Adipocyte (in vitro differentiated cells): ENCODE measurements at regions not wholly inside any gene's neighbourhood (a gene's known extent, or its start where the extent isn't known, plus 50 kb on each side); places are given as distances from the start of the nearest gene placed in this dataset.

Experiments used
- DNase-seq: peaks from one replicate; pipeline ENCODE4 v3.0.0-alpha.2; 2015; ENCODE audit warnings: low read depth
- H3K27me3 ChIP-seq: replicated peaks from 2 replicates; pipeline ENCODE4 v1.7.0; 2013; ENCODE audit warnings: mild to moderate bottlenecking, low read length, moderate library complexity; ENCODE audit not compliant: control insufficient read depth, insufficient read depth
- H3K36me3 ChIP-seq: 2 replicates; pipeline ENCODE4 v1.7.0; 2013; ENCODE audit warnings: low read length, mild to moderate bottlenecking, moderate library complexity; ENCODE audit not compliant: control insufficient read depth, insufficient read depth, severe bottlenecking
- H3K4me1 ChIP-seq: 2 replicates; pipeline ENCODE4 v1.7.0; 2013; ENCODE audit warnings: mild to moderate bottlenecking, low read length, moderate library complexity; ENCODE audit not compliant: control insufficient read depth, insufficient read depth
- H3K4me3 ChIP-seq: 2 replicates; pipeline ENCODE4 v1.7.0; 2013; ENCODE audit warnings: mild to moderate bottlenecking, low read length, moderate library complexity
- H3K9ac ChIP-seq: 2 replicates; pipeline ENCODE4 v1.7.0; 2013; ENCODE audit warnings: mild to moderate bottlenecking, low read length, moderate library complexity
- H3K9me3 ChIP-seq: 2 replicates; pipeline ENCODE4 v1.7.0; 2013; ENCODE audit warnings: mild to moderate bottlenecking, low read length, moderate library complexity; ENCODE audit not compliant: control insufficient read depth

- Histone ChIP-seq H3K27me3 (no peaks in the 10 kb centered on the region), H3K4me1 (peaks cover 36% of the 10 kb centered on the region), H3K4me3 (peak overlapping the region; percentile 78), H3K36me3 (no peaks in the 10 kb centered on the region), H3K9me3 (no peaks in the 10 kb centered on the region), H3K9ac (peak overlapping the region; percentile 73)
- no peak for DNase-seq
Observed at GRCh38 chr13:109869312-109870237, 83.2 kb upstream of the IRS2 start.

GRCh38 chr13:109868578-109869311 is 82.4 kb upstream of the IRS2 start:
- Histone ChIP-seq H3K9me3 (no peaks in the 10 kb centered on the region), H3K4me1 (peaks cover 28% of the 10 kb centered on the region), H3K36me3 (no peaks in the 10 kb centered on the region), H3K9ac (peak overlapping the region; percentile 73), H3K4me3 (peak overlapping the region; percentile 78), H3K27me3 (no peaks in the 10 kb centered on the region)
- no peak for DNase-seq

GRCh38 chr13:109867766-109868165 is 81.4 kb upstream of the IRS2 start:
- Histone ChIP-seq H3K36me3 (no peaks in the 10 kb centered on the region), H3K27me3 (no peaks in the 10 kb centered on the region), H3K4me1 (peaks cover 24% of the 10 kb centered on the region), H3K9me3 (no peaks in the 10 kb centered on the region), H3K9ac (no peak overlapping the region), H3K4me3 (no peak overlapping the region)
- DNase-seq: no peak

GRCh38 chr13:109862627-109863026 is 76.2 kb upstream of the IRS2 start:
- H3K4me3 ChIP-seq: no peak overlapping the region
- no peak overlapping the region for H3K9ac ChIP-seq
- H3K27me3 ChIP-seq: peaks cover 2% of the 10 kb centered on the region
- DNase-seq: peak; percentile 28
- H3K36me3 ChIP-seq: no peaks in the 10 kb centered on the region
- peaks cover 10% of the 10 kb centered on the region for H3K4me1 ChIP-seq
- H3K9me3 ChIP-seq: no peaks in the 10 kb centered on the region

- Histone ChIP-seq H3K4me1 (peaks cover 10% of the 10 kb centered on the region), H3K27me3 (peaks cover 13% of the 10 kb centered on the region), H3K9ac (no peak overlapping the region), H3K4me3 (no peak overlapping the region), H3K9me3 (no peaks in the 10 kb centered on the region), H3K36me3 (no peaks in the 10 kb centered on the region)
- DNase-seq: no peak
Observed at GRCh38 chr13:109859898-109860297, 73.5 kb upstream of the IRS2 start.

- Histone ChIP-seq H3K9me3 (no peaks in the 10 kb centered on the region), H3K4me1 (peaks cover 10% of the 10 kb centered on the region), H3K27me3 (peaks cover 13% of the 10 kb centered on the region), H3K36me3 (no peaks in the 10 kb centered on the region), H3K9ac (no peak overlapping the region), H3K4me3 (no peak overlapping the region)
- no peak for DNase-seq
Observed at GRCh38 chr13:109859216-109859835, 72.9 kb upstream of the IRS2 start.

GRCh38 chr13:109858319-109858718 is 71.9 kb upstream of the IRS2 start:
- no peak for DNase-seq
- Histone ChIP-seq H3K36me3 (no peaks in the 10 kb centered on the region), H3K4me1 (peaks cover 10% of the 10 kb centered on the region)

GRCh38 chr13:109857803-109858202 is 71.4 kb upstream of the IRS2 start:
- H3K4me1 ChIP-seq: peaks cover 8% of the 10 kb centered on the region
- no peak overlapping the region for H3K4me3 ChIP-seq
- H3K36me3 ChIP-seq: no peaks in the 10 kb centered on the region
- no peak for DNase-seq
- no peaks in the 10 kb centered on the region for H3K9me3 ChIP-seq
- peaks cover 17% of the 10 kb centered on the region for H3K27me3 ChIP-seq
- no peak overlapping the region for H3K9ac ChIP-seq

More at GRCh38 chr13:109858319-109858718, 71.9 kb upstream of the IRS2 start:
- no peak overlapping the region for H3K4me3 ChIP-seq
- no peak overlapping the region for H3K9ac ChIP-seq
- no peaks in the 10 kb centered on the region for H3K9me3 ChIP-seq
- H3K27me3 ChIP-seq: peaks cover 15% of the 10 kb centered on the region

GRCh38 chr13:109857325-109857724 is 70.9 kb upstream of the IRS2 start:
- Histone ChIP-seq H3K27me3 (peaks cover 17% of the 10 kb centered on the region), H3K9ac (no peak overlapping the region), H3K36me3 (no peaks in the 10 kb centered on the region), H3K9me3 (no peaks in the 10 kb centered on the region), H3K4me3 (no peak overlapping the region), H3K4me1 (peaks cover 3% of the 10 kb centered on the region)
- no peak for DNase-seq

- H3K9ac ChIP-seq: no peak overlapping the region
- no peaks in the 10 kb centered on the region for H3K4me1 ChIP-seq
- no peak for DNase-seq
- H3K36me3 ChIP-seq: no peaks in the 10 kb centered on the region
- H3K27me3 ChIP-seq: peaks cover 17% of the 10 kb centered on the region
- H3K4me3 ChIP-seq: no peak overlapping the region
- H3K9me3 ChIP-seq: no peaks in the 10 kb centered on the region
Observed at GRCh38 chr13:109856350-109856749, 70.0 kb upstream of the IRS2 start.

GRCh38 chr13:109853153-109853552 is 66.8 kb upstream of the IRS2 start:
- Histone ChIP-seq H3K9me3 (no peaks in the 10 kb centered on the region), H3K27me3 (peaks cover 26% of the 10 kb centered on the region)
- DNase-seq: no peak

More at GRCh38 chr13:109853153-109853552, 66.8 kb upstream of the IRS2 start:
- no peak overlapping the region for H3K9ac ChIP-seq
- H3K4me1 ChIP-seq: no peaks in the 10 kb centered on the region
- no peak overlapping the region for H3K4me3 ChIP-seq
- H3K36me3 ChIP-seq: no peaks in the 10 kb centered on the region
